ENCODE measurements at regions not wholly inside any gene's neighbourhood (a gene's known extent, or its start where the extent isn't known, plus 50 kb on each side); places are given as distances from the start of the nearest gene placed in this dataset.

DNA sequence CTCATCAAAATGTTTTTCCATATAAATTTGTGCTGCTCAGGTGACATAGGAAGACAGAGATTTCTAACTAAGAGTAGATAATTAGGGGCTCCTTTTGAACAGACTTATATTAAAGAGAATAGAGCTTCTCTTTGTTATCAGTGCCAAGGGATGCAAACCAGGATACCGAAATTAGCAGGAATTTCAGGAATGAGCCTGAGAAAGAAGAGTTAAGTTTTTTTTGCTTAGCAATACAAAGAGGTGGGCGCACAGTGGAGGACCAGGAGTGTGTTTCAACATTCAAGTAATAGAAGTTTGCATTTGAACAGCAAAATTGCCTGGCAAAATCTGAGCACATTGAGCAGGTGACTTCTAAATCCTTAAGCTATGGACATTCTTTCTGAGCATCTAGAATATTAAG is 541.3 kb downstream of the GBA3 start:
- Histone ChIP-seq H3K36me3 (ENCODE audit: control insufficient read depth in 4 of 4, insufficient read depth in 3 of 4, low read depth in 1 of 4, low read length in 3 of 4) (no peaks in the 10 kb centered on the region), H3K9ac (ENCODE audit: low read depth in 1 of 2, low read length in 2 of 2) (no peak overlapping the region), H3K4me1 (ENCODE audit: control insufficient read depth in 4 of 4, insufficient read depth in 4 of 4, low read length in 3 of 4) (peaks cover 0 to 10% (median 0%) of the 10 kb centered on the region in 4 donors), H3K27ac (ENCODE audit: low read depth in 1 of 2, low read length in 2 of 2) (no peak overlapping the region), H3K27me3 (ENCODE audit: control insufficient read depth in 4 of 4, insufficient read depth in 4 of 4, low read length in 3 of 4) (no peaks in the 10 kb centered on the region), H3K9me3 (ENCODE audit: control insufficient read depth in 4 of 4, low read length in 3 of 4) (no peaks in the 10 kb centered on the region), H3K4me3 (ENCODE audit: low read depth in 1 of 3, low read length in 3 of 3) (no peak overlapping the region)
- no peak for TF ChIP-seq HNF4A (conservative IDR thresholded peaks at IDR 0.05)
- TF ChIP-seq EGR1 (IDR thresholded peaks at IDR 0.05; ENCODE audit: low read depth in 2 of 2) = no peak
- TF ChIP-seq JUND (IDR thresholded peaks at IDR 0.05) = no peak
- TF ChIP-seq FOXA1 (IDR thresholded peaks at IDR 0.05) = no peak
- TF ChIP-seq HNF4G (IDR thresholded peaks at IDR 0.05) = no peak
- TF ChIP-seq RXRA (IDR thresholded peaks at IDR 0.05) = no peak
- no peak for TF ChIP-seq SP1 (IDR thresholded peaks at IDR 0.05)
- no peak for TF ChIP-seq GABPA (IDR thresholded peaks at IDR 0.05 in 1 of 2, conservative IDR thresholded peaks at IDR 0.05 in 1 of 2)
- TF ChIP-seq, protein P1, sequence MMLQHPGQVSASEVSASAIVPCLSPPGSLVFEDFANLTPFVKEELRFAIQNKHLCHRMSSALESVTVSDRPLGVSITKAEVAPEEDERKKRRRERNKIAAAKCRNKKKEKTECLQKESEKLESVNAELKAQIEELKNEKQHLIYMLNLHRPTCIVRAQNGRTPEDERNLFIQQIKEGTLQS (IDR thresholded peaks at IDR 0.05) = no peak
- TF ChIP-seq FOXA2 (IDR thresholded peaks at IDR 0.05) = no peak
- DNase-seq (ENCODE audit: low spot score) = no peak
- WGBS = 60% methylated on average over 2 of the region's 2 CpGs

DNA sequence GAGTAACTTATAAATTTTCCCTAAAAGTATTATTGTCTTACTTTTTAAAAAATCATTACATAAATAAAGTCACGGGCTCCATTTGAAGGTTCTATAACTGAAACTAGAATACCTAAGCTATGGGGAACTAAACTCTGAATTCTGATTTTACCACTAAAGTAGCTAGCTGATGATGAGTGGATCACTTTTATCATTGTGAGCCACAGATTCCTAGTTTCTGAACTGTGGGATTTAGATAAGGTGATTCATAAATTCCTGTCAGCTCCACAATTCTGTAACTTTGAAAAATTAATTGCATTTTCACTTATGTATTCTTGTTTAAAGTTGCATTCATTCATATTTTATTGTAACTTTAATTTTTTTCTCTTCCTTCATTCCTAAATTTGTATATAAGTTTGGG is 540.9 kb downstream of the GBA3 start:
- H3K36me3 ChIP-seq (ENCODE audit: control insufficient read depth in 4 of 4, insufficient read depth in 3 of 4, low read depth in 1 of 4, low read length in 3 of 4) = no peaks in the 10 kb centered on the region
- H3K4me1 ChIP-seq (ENCODE audit: control insufficient read depth in 4 of 4, insufficient read depth in 4 of 4, low read length in 3 of 4) = peaks cover 0 to 10% (median 0%) of the 10 kb centered on the region in 4 donors
- 90% methylated on average over 1 of the region's 1 CpG for WGBS
- no peak overlapping the region for H3K9ac ChIP-seq (ENCODE audit: low read depth in 1 of 2, low read length in 2 of 2)
- no peak overlapping the region for H3K27ac ChIP-seq (ENCODE audit: low read depth in 1 of 2, low read length in 2 of 2)
- TF ChIP-seq, protein P2, sequence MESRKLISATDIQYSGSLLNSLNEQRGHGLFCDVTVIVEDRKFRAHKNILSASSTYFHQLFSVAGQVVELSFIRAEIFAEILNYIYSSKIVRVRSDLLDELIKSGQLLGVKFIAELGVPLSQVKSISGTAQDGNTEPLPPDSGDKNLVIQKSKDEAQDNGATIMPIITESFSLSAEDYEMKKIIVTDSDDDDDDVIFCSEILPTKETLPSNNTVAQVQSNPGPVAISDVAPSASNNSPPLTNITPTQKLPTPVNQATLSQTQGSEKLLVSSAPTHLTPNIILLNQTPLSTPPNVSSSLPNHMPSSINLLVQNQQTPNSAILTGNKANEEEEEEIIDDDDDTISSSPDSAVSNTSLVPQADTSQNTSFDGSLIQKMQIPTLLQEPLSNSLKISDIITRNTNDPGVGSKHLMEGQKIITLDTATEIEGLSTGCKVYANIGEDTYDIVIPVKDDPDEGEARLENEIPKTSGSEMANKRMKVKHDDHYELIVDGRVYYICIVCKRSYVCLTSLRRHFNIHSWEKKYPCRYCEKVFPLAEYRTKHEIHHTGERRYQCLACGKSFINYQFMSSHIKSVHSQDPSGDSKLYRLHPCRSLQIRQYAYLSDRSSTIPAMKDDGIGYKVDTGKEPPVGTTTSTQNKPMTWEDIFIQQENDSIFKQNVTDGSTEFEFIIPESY (IDR thresholded peaks at IDR 0.05) = no peak
- TF ChIP-seq, protein P3, sequence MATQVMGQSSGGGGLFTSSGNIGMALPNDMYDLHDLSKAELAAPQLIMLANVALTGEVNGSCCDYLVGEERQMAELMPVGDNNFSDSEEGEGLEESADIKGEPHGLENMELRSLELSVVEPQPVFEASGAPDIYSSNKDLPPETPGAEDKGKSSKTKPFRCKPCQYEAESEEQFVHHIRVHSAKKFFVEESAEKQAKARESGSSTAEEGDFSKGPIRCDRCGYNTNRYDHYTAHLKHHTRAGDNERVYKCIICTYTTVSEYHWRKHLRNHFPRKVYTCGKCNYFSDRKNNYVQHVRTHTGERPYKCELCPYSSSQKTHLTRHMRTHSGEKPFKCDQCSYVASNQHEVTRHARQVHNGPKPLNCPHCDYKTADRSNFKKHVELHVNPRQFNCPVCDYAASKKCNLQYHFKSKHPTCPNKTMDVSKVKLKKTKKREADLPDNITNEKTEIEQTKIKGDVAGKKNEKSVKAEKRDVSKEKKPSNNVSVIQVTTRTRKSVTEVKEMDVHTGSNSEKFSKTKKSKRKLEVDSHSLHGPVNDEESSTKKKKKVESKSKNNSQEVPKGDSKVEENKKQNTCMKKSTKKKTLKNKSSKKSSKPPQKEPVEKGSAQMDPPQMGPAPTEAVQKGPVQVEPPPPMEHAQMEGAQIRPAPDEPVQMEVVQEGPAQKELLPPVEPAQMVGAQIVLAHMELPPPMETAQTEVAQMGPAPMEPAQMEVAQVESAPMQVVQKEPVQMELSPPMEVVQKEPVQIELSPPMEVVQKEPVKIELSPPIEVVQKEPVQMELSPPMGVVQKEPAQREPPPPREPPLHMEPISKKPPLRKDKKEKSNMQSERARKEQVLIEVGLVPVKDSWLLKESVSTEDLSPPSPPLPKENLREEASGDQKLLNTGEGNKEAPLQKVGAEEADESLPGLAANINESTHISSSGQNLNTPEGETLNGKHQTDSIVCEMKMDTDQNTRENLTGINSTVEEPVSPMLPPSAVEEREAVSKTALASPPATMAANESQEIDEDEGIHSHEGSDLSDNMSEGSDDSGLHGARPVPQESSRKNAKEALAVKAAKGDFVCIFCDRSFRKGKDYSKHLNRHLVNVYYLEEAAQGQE (IDR thresholded peaks at IDR 0.05) = no peak
- TF ChIP-seq RXRA (IDR thresholded peaks at IDR 0.05) (no peak), GABPA (IDR thresholded peaks at IDR 0.05 in 1 of 2, conservative IDR thresholded peaks at IDR 0.05 in 1 of 2) (no peak), EGR1 (IDR thresholded peaks at IDR 0.05; ENCODE audit: low read depth in 2 of 2) (no peak), YY1 (IDR thresholded peaks at IDR 0.05) (no peak), SP1 (IDR thresholded peaks at IDR 0.05) (no peak), FOXA1 (IDR thresholded peaks at IDR 0.05) (no peak)
- TF ChIP-seq, protein P4, sequence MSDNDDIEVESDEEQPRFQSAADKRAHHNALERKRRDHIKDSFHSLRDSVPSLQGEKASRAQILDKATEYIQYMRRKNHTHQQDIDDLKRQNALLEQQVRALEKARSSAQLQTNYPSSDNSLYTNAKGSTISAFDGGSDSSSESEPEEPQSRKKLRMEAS (IDR thresholded peaks at IDR 0.05) = no peak
- no peaks in the 10 kb centered on the region for H3K27me3 ChIP-seq (ENCODE audit: control insufficient read depth in 4 of 4, insufficient read depth in 4 of 4, low read length in 3 of 4)
- H3K4me3 ChIP-seq (ENCODE audit: low read depth in 1 of 3, low read length in 3 of 3) = no peak overlapping the region
- DNase-seq (ENCODE audit: low spot score) = no peak
- H3K9me3 ChIP-seq (ENCODE audit: control insufficient read depth in 4 of 4, low read length in 3 of 4) = no peaks in the 10 kb centered on the region
